ENCODE measurements at regions not wholly inside any gene's neighbourhood (a gene's known extent, or its start where the extent isn't known, plus 50 kb on each side); places are given as distances from the start of the nearest gene placed in this dataset.

- Histone ChIP-seq H3K27me3 (replicated peaks; ENCODE audit: insufficient read depth) (no peaks in the 10 kb centered on the region), H3K9ac (no peak overlapping the region), H3K4me3 (no peak overlapping the region), H3K4me1 (ENCODE audit: insufficient read depth) (peaks cover 27% of the 10 kb centered on the region), H3K9me3 (ENCODE audit: low read depth) (no peaks in the 10 kb centered on the region), H3K9me2 (ENCODE audit: insufficient read depth) (no peaks in the 10 kb centered on the region), H3K36me3 (ENCODE audit: low read depth) (no peaks in the 10 kb centered on the region), H3K79me2 (ENCODE audit: insufficient read depth) (no peaks in the 10 kb centered on the region), H4K20me1 (ENCODE audit: insufficient read depth) (no peaks in the 10 kb centered on the region), H3F3A (ENCODE audit: insufficient read depth) (peaks cover 16% of the 10 kb centered on the region), H3K27ac (no peak overlapping the region), H3K4me2 (ENCODE audit: unreplicated experiment) (peak overlapping the region; percentile 27), H2AFZ (no peak overlapping the region)
- peak; percentile 55 for DNase-seq
- TF ChIP-seq EZH2 (IDR thresholded peaks at IDR 0.05; ENCODE audit: insufficient read depth, poor library complexity, severe bottlenecking) (no peak), EZH2phosphoT487 (IDR thresholded peaks at IDR 0.05; ENCODE audit: insufficient read depth, low read depth) (no peak)
- in situ Hi-C loops (cut with MboI): no loop called here
- 56% methylated on average over 3 of the region's 3 CpGs for WGBS, 2 experiments (ENCODE audit: low coverage in 1 of 2, low lambda C conversion rate in 2 of 2, missing lambda C conversion rate in 2 of 2)
Measured at GRCh38 chr7:47221826-47222225, 360.1 kb downstream of the TNS3 start.

- in situ Hi-C loops (cut with MboI): no loop called here
- TF ChIP-seq EZH2 (IDR thresholded peaks at IDR 0.05; ENCODE audit: insufficient read depth, poor library complexity, severe bottlenecking) (no peak), EZH2phosphoT487 (IDR thresholded peaks at IDR 0.05; ENCODE audit: insufficient read depth, low read depth) (no peak)
- H2AFZ ChIP-seq: no peak overlapping the region
- DNase-seq: peak; percentile 70
- H3K27ac ChIP-seq: no peak overlapping the region
- H3K79me2 ChIP-seq (ENCODE audit: insufficient read depth): no peaks in the 10 kb centered on the region
- no peaks in the 10 kb centered on the region for H3K36me3 ChIP-seq (ENCODE audit: low read depth)
- peaks cover 20% of the 10 kb centered on the region for H3K4me1 ChIP-seq (ENCODE audit: insufficient read depth)
- H4K20me1 ChIP-seq (ENCODE audit: insufficient read depth): no peaks in the 10 kb centered on the region
- H3K27me3 ChIP-seq (replicated peaks; ENCODE audit: insufficient read depth): no peaks in the 10 kb centered on the region
- no peak overlapping the region for H3K4me3 ChIP-seq
- WGBS, 2 experiments (ENCODE audit: low coverage in 1 of 2, low lambda C conversion rate in 2 of 2, missing lambda C conversion rate in 2 of 2): 44 to 49% methylated on average over 9 of the region's 9 CpGs
- no peaks in the 10 kb centered on the region for H3K9me3 ChIP-seq (ENCODE audit: low read depth)
- no peak overlapping the region for H3K9ac ChIP-seq
- H3F3A ChIP-seq (ENCODE audit: insufficient read depth): peaks cover 11% of the 10 kb centered on the region; the same call in 1 of the 2 replicates
- no peak overlapping the region for H3K4me2 ChIP-seq (ENCODE audit: unreplicated experiment)
- no peaks in the 10 kb centered on the region for H3K9me2 ChIP-seq (ENCODE audit: insufficient read depth)
Measured at GRCh38 chr7:47218378-47219176, 363.3 kb downstream of the TNS3 start.

GRCh38 chr7:47217570-47218360, 364.1 kb downstream of the TNS3 start:
- Histone ChIP-seq H4K20me1 (ENCODE audit: insufficient read depth) (no peaks in the 10 kb centered on the region), H3K9me2 (ENCODE audit: insufficient read depth) (no peaks in the 10 kb centered on the region), H3K4me1 (ENCODE audit: insufficient read depth) (peaks cover 20% of the 10 kb centered on the region), H3K4me3 (no peak overlapping the region), H2AFZ (no peak overlapping the region), H3K79me2 (ENCODE audit: insufficient read depth) (no peaks in the 10 kb centered on the region), H3K9ac (no peak overlapping the region), H3K9me3 (ENCODE audit: low read depth) (no peaks in the 10 kb centered on the region), H3K27me3 (replicated peaks; ENCODE audit: insufficient read depth) (no peaks in the 10 kb centered on the region), H3K27ac (no peak overlapping the region), H3K4me2 (ENCODE audit: unreplicated experiment) (no peak overlapping the region), H3F3A (ENCODE audit: insufficient read depth) (peaks cover 11% of the 10 kb centered on the region; the same call in 1 of the 2 replicates), H3K36me3 (ENCODE audit: low read depth) (no peaks in the 10 kb centered on the region)
- TF ChIP-seq EZH2 (IDR thresholded peaks at IDR 0.05; ENCODE audit: insufficient read depth, poor library complexity, severe bottlenecking) (no peak), EZH2phosphoT487 (IDR thresholded peaks at IDR 0.05; ENCODE audit: insufficient read depth, low read depth) (no peak)
- 91 to 94% methylated on average over 7 of the region's 7 CpGs for WGBS, 2 experiments (ENCODE audit: low coverage in 1 of 2, low lambda C conversion rate in 2 of 2, missing lambda C conversion rate in 2 of 2)
- in situ Hi-C loops (cut with MboI): no loop called here
- DNase-seq: no peak

GRCh38 chr7:47217086-47217485, 364.8 kb downstream of the TNS3 start:
- 93 to 94% methylated on average over 3 of the region's 3 CpGs for WGBS, 2 experiments (ENCODE audit: low coverage in 1 of 2, low lambda C conversion rate in 2 of 2, missing lambda C conversion rate in 2 of 2)
- no peak overlapping the region for H2AFZ ChIP-seq
- H4K20me1 ChIP-seq (ENCODE audit: insufficient read depth): no peaks in the 10 kb centered on the region
- no peaks in the 10 kb centered on the region for H3K27me3 ChIP-seq (replicated peaks; ENCODE audit: insufficient read depth)
- H3K27ac ChIP-seq: no peak overlapping the region
- peaks cover 6% of the 10 kb centered on the region; the same call in 1 of the 2 replicates for H3F3A ChIP-seq (ENCODE audit: insufficient read depth)
- H3K36me3 ChIP-seq (ENCODE audit: low read depth): no peaks in the 10 kb centered on the region
- no peak overlapping the region for H3K4me2 ChIP-seq (ENCODE audit: unreplicated experiment)
- in situ Hi-C loops (cut with MboI): no loop called here
- TF ChIP-seq EZH2 (IDR thresholded peaks at IDR 0.05; ENCODE audit: insufficient read depth, poor library complexity, severe bottlenecking): no peak
- TF ChIP-seq EZH2phosphoT487 (IDR thresholded peaks at IDR 0.05; ENCODE audit: insufficient read depth, low read depth): no peak
- H3K4me3 ChIP-seq: no peak overlapping the region
- H3K79me2 ChIP-seq (ENCODE audit: insufficient read depth): no peaks in the 10 kb centered on the region
- no peak for DNase-seq
- no peaks in the 10 kb centered on the region for H3K9me3 ChIP-seq (ENCODE audit: low read depth)
- peaks cover 16% of the 10 kb centered on the region for H3K4me1 ChIP-seq (ENCODE audit: insufficient read depth)
- H3K9ac ChIP-seq: no peak overlapping the region
- H3K9me2 ChIP-seq (ENCODE audit: insufficient read depth): no peaks in the 10 kb centered on the region

All from GM23248 (cell line).